Keratinocyte (primary cell): ENCODE measurements at regions not wholly inside any gene's neighbourhood (a gene's known extent, or its start where the extent isn't known, plus 50 kb on each side); places are given as distances from the start of the nearest gene placed in this dataset.

Experiments used
- DNase-seq: peaks from one replicate; pipeline ENCODE4 v3.0.0-alpha.2; 2011; ENCODE audit warnings: low read depth, missing footprints, low spot score
- FAIRE-seq: peaks from 2 replicates; lab custom pipeline; 2011; peaks lifted over from hg19 to GRCh38; lab: Jason Lieb, UNC
- H2AFZ ChIP-seq: 2 replicates; pipeline ENCODE4 v1.6.0; 2012; ENCODE audit warnings: low read length, control low read depth, inconsistent platforms; ENCODE audit not compliant: control insufficient read depth
- H3K27ac ChIP-seq: 2 replicates; pipeline ENCODE4 v1.5.1; 2011; ENCODE audit warnings: low read length; ENCODE audit not compliant: control insufficient read depth, insufficient read depth
- H3K27me3 ChIP-seq: 3 replicates; pipeline ENCODE4 v1.6.0; 2011; ENCODE audit warnings: low read length; ENCODE audit not compliant: control insufficient read depth, insufficient read depth; ENCODE audit errors: extremely low read depth
- H3K36me3 ChIP-seq, 2 experiments: 2 replicates in 1 of 2; 3 replicates in 1 of 2; pipeline ENCODE4 v1.5.1; 2011; ENCODE audit warnings: low read length in 2 of 2, mild to moderate bottlenecking in 1 of 2; ENCODE audit not compliant: control insufficient read depth in 2 of 2, insufficient read depth in 2 of 2; ENCODE audit errors: extremely low read depth in 1 of 2
- H3K4me1 ChIP-seq: 3 replicates; pipeline ENCODE4 v1.5.1; 2011; ENCODE audit warnings: low read length; ENCODE audit not compliant: control insufficient read depth, insufficient read depth; ENCODE audit errors: extremely low read depth
- H3K4me2 ChIP-seq: 3 replicates; pipeline ENCODE4 v1.6.0; 2011; ENCODE audit warnings: low read depth, low read length; ENCODE audit not compliant: control insufficient read depth, insufficient read depth; ENCODE audit errors: extremely low read depth
- H3K4me3 ChIP-seq, 3 experiments: fragments of 200-600 bp in 1 of 3; sonication (generic) in 1 of 3; 2 replicates in 2 of 3; 3 replicates in 1 of 3; pipeline ENCODE4 v1.5.1; 2011 to 2016; ENCODE audit warnings: low read length in 3 of 3, mild to moderate bottlenecking in 3 of 3, control low read depth in 2 of 3, inconsistent platforms in 1 of 3, low read depth in 1 of 3, mixed read lengths in 1 of 3, mixed run types in 1 of 3, moderate library complexity in 1 of 3; ENCODE audit not compliant: control insufficient read depth in 2 of 3, insufficient read depth in 2 of 3; ENCODE audit errors: extremely low read depth in 1 of 3
- H3K79me2 ChIP-seq: 2 replicates; pipeline ENCODE4 v1.6.0; 2012; ENCODE audit warnings: low read length; ENCODE audit not compliant: control insufficient read depth, insufficient read depth
- H3K9ac ChIP-seq: 3 replicates; pipeline ENCODE4 v1.6.0; 2011; ENCODE audit warnings: low read length; ENCODE audit not compliant: control insufficient read depth, insufficient read depth; ENCODE audit errors: extremely low read depth
- H3K9me1 ChIP-seq: 3 replicates; pipeline ENCODE4 v1.6.0; 2011; ENCODE audit warnings: low read length; ENCODE audit not compliant: control insufficient read depth, insufficient read depth; ENCODE audit errors: extremely low read depth
- H3K9me3 ChIP-seq: 2 replicates; pipeline ENCODE4 v1.5.1; 2012; ENCODE audit warnings: low read depth, low read length; ENCODE audit not compliant: control insufficient read depth
- H4K20me1 ChIP-seq: 3 replicates; pipeline ENCODE4 v1.6.0; 2011; ENCODE audit warnings: low read length; ENCODE audit not compliant: control insufficient read depth, insufficient read depth; ENCODE audit errors: extremely low read depth
- CTCF ChIP-seq, 3 experiments: IDR thresholded peaks in 1 of 3; conservative IDR thresholded peaks in 1 of 3; optimal IDR thresholded peaks in 1 of 3; 2 replicates in 2 of 3; 3 replicates in 1 of 3; pipeline versions ENCODE3 to v1.5.1; 2011; ENCODE audit warnings: low read length in 3 of 3, mild to moderate bottlenecking in 3 of 3, moderate library complexity in 2 of 3, control low read depth in 1 of 3, inconsistent platforms in 1 of 3; ENCODE audit not compliant: insufficient read depth in 2 of 3; ENCODE audit errors: extremely low read depth in 1 of 3
- EZH2 ChIP-seq: IDR thresholded peaks from one replicate; pipeline ENCODE4 v1.6.1; 2012; ENCODE audit warnings: inconsistent platforms, mild to moderate bottlenecking, low read length, moderate library complexity
- dilution Hi-C: fragments of 300-500 bp; cut with MboI; formaldehyde crosslinking; loops from one replicate; pipeline ENCODE4 v1.7.0; 2020; ENCODE audit warnings: low sequenced_read_pairs; ENCODE audit not compliant: extremely low pct_ligation_motif_present

GRCh38 chr15:39154227-39154638 is 426.6 kb upstream of the THBS1 start:
- no peak overlapping the region for H3K9ac ChIP-seq
- FAIRE-seq (peak; percentile 13), DNase-seq (no peak)
- H3K4me2 ChIP-seq = no peak overlapping the region
- no peaks in the 10 kb centered on the region for H3K79me2 ChIP-seq
- dilution Hi-C loops = no loop called here
- no peaks in the 10 kb centered on the region for H3K27me3 ChIP-seq
- no peak overlapping the region for H2AFZ ChIP-seq
- H3K36me3 ChIP-seq = no peaks in the 10 kb centered on the region
- no peaks in the 10 kb centered on the region for H4K20me1 ChIP-seq
- no peaks in the 10 kb centered on the region for H3K4me1 ChIP-seq
- H3K9me3 ChIP-seq = no peaks in the 10 kb centered on the region
- no peak overlapping the region for H3K4me3 ChIP-seq
- no peak overlapping the region for H3K27ac ChIP-seq
- no peaks in the 10 kb centered on the region for H3K9me1 ChIP-seq
- TF ChIP-seq EZH2 (no peak), CTCF (optimal IDR thresholded peaks at IDR 0.05 in 1 of 3, IDR thresholded peaks at IDR 0.05 in 1 of 3, conservative IDR thresholded peaks at IDR 0.05 in 1 of 3; ENCODE audit: extremely low read depth in 1 of 3, insufficient read depth in 2 of 3, low read length in 3 of 3) (peak in 2 of 3 experiments; percentile 32 to 43)

- Histone ChIP-seq H2AFZ (no peak overlapping the region), H3K9me1 (no peaks in the 10 kb centered on the region), H3K4me2 (no peak overlapping the region), H4K20me1 (no peaks in the 10 kb centered on the region), H3K9me3 (no peaks in the 10 kb centered on the region), H3K27me3 (no peaks in the 10 kb centered on the region), H3K36me3 (no peaks in the 10 kb centered on the region), H3K4me3 (no peak overlapping the region), H3K9ac (no peak overlapping the region), H3K79me2 (no peaks in the 10 kb centered on the region), H3K4me1 (no peaks in the 10 kb centered on the region), H3K27ac (no peak overlapping the region)
- dilution Hi-C loops = no loop called here
- FAIRE-seq (no peak), DNase-seq (no peak)
- no peak for TF ChIP-seq EZH2
- no peak for TF ChIP-seq CTCF (optimal IDR thresholded peaks at IDR 0.05 in 1 of 3, IDR thresholded peaks at IDR 0.05 in 1 of 3, conservative IDR thresholded peaks at IDR 0.05 in 1 of 3; ENCODE audit: extremely low read depth in 1 of 3, insufficient read depth in 2 of 3, low read length in 3 of 3)
Measured at GRCh38 chr15:39154776-39155175, 426.1 kb upstream of the THBS1 start.
